Endothelial cell of umbilical vein (primary cell): ENCODE measurements at regions not wholly inside any gene's neighbourhood (a gene's known extent, or its start where the extent isn't known, plus 50 kb on each side); places are given as distances from the start of the nearest gene placed in this dataset.

Source experiments
- BruUV-seq: library from RNA; stranded (reverse); fragments of 400-500 nt; replicated peaks from 2 replicates; lab custom pipeline; 2021; lab: Mats Ljungman, UMichigan
- CTCF ChIA-PET: fragments of 300-600, 350-600 bp; sonication (Branson Sonifier 250); formaldehyde crosslinking; loops from one replicate; lab custom pipeline; 2021; ENCODE audit warnings: antibody characterized with exemption, inconsistent platforms; lab: Charles Lee
- POLR2A ChIA-PET: fragments of 300-600, 350-600 bp; sonication (Branson Sonifier 250); formaldehyde crosslinking; loops from one replicate; lab custom pipeline; 2021; ENCODE audit warnings: antibody characterized with exemption, inconsistent platforms; lab: Charles Lee
- DNase-seq: peaks from one replicate; pipeline ENCODE4 v3.0.0-alpha.2; 2011; ENCODE audit warnings: low read depth, low spot score
- FAIRE-seq: peaks from 2 replicates; lab custom pipeline; 2011; peaks lifted over from hg19 to GRCh38; lab: Jason Lieb, UNC
- H2AFZ ChIP-seq: 2 replicates; pipeline ENCODE4 v1.6.0; 2012; ENCODE audit warnings: low read depth, low read length, control low read depth, inconsistent platforms
- H3K27ac ChIP-seq: 2 replicates; pipeline ENCODE4 v1.5.1; 2011; ENCODE audit warnings: low read depth, mild to moderate bottlenecking, control low read depth, low read length, moderate library complexity; ENCODE audit not compliant: insufficient read depth
- H3K27me3 ChIP-seq, 2 experiments: 2 replicates each; pipeline versions ENCODE4 v1.6.0 to v1.6.1; 2011; ENCODE audit warnings: low read length in 2 of 2, mixed read lengths in 1 of 2; ENCODE audit not compliant: control insufficient read depth in 2 of 2, insufficient read depth in 2 of 2
- H3K36me3 ChIP-seq, 2 experiments: 2 replicates in 1 of 2; 3 replicates in 1 of 2; pipeline ENCODE4 v1.5.1; 2011; ENCODE audit warnings: low read length in 2 of 2, mild to moderate bottlenecking in 1 of 2, moderate library complexity in 1 of 2; ENCODE audit not compliant: control insufficient read depth in 2 of 2, insufficient read depth in 2 of 2; ENCODE audit errors: extremely low read depth in 1 of 2
- H3K4me1 ChIP-seq: 3 replicates; pipeline ENCODE4 v1.5.1; 2011; ENCODE audit warnings: mild to moderate bottlenecking, low read length; ENCODE audit not compliant: control insufficient read depth, insufficient read depth; ENCODE audit errors: extremely low read depth
- H3K4me2 ChIP-seq: 2 replicates; pipeline ENCODE4 v1.6.1; 2011; ENCODE audit warnings: low read length, control low read depth, mixed read lengths; ENCODE audit not compliant: insufficient read depth
- H3K4me3 ChIP-seq, 3 experiments: fragments of 200-600 bp in 1 of 3; sonication (generic), shearing (Covaris generic) in 1 of 3; replicated peaks in 1 of 3; 2 replicates each; pipeline ENCODE4 v1.5.1; 2011 to 2016; ENCODE audit warnings: control low read depth in 3 of 3, low read length in 3 of 3, mild to moderate bottlenecking in 2 of 3, inconsistent platforms in 1 of 3, low read depth in 1 of 3, moderate library complexity in 1 of 3; ENCODE audit not compliant: insufficient read depth in 1 of 3
- H3K79me2 ChIP-seq: 2 replicates; pipeline ENCODE4 v1.6.0; 2012; ENCODE audit warnings: low read length, inconsistent platforms; ENCODE audit not compliant: control insufficient read depth, insufficient read depth
- H3K9ac ChIP-seq: replicated peaks from 2 replicates; pipeline ENCODE3; 2011; ENCODE audit warnings: low read length, control low read depth; ENCODE audit not compliant: insufficient read depth; ENCODE audit errors: extremely low read depth
- H3K9me1 ChIP-seq: replicated peaks from 3 replicates; pipeline ENCODE4 v1.6.0; 2011; ENCODE audit warnings: mild to moderate bottlenecking, low read length; ENCODE audit not compliant: control insufficient read depth, insufficient read depth; ENCODE audit errors: extremely low read depth
- H3K9me3 ChIP-seq: replicated peaks from 2 replicates; pipeline ENCODE4 v1.5.1; 2012; ENCODE audit warnings: low read length, inconsistent platforms; ENCODE audit not compliant: control insufficient read depth, insufficient read depth
- H4K20me1 ChIP-seq: replicated peaks from 2 replicates; pipeline ENCODE3; 2011; ENCODE audit warnings: mild to moderate bottlenecking, low read length; ENCODE audit not compliant: control insufficient read depth, insufficient read depth; ENCODE audit errors: extremely low read depth
- CTCF ChIP-seq, 2 donors: IDR thresholded peaks; 1 replicate in 1 of 2; 2 replicates in 1 of 2; pipeline ENCODE4 v1.5.1; 2011; ENCODE audit warnings: low read length in 2 of 2, mild to moderate bottlenecking in 2 of 2, moderate library complexity in 2 of 2, control low read depth in 1 of 2, inconsistent platforms in 1 of 2, low read depth in 1 of 2; ENCODE audit not compliant: insufficient read depth in 1 of 2; ENCODE audit errors: extremely low read depth in 1 of 2
- EZH2 ChIP-seq: IDR thresholded peaks from 2 replicates; pipeline ENCODE4 v1.6.1; 2012; ENCODE audit warnings: borderline replicate concordance, low read depth, mild to moderate bottlenecking, moderate library complexity, low read length, inconsistent platforms; ENCODE audit not compliant: severe bottlenecking
- FOS ChIP-seq: IDR thresholded peaks from 2 replicates; pipeline ENCODE4 v1.6.1; 2011; ENCODE audit warnings: mild to moderate bottlenecking, low read length, moderate library complexity, borderline replicate concordance; ENCODE audit not compliant: insufficient read depth
- GATA2 ChIP-seq: IDR thresholded peaks from 2 replicates; pipeline ENCODE4 v1.7.0; 2011; ENCODE audit warnings: low read depth, mild to moderate bottlenecking, moderate library complexity, mixed read lengths, low read length; ENCODE audit not compliant: insufficient read length, insufficient read depth
- JUN ChIP-seq: IDR thresholded peaks from 2 replicates; pipeline ENCODE4 v1.6.1; 2011; ENCODE audit warnings: borderline replicate concordance, low read depth; ENCODE audit not compliant: insufficient read length, insufficient read depth
- MAX ChIP-seq: IDR thresholded peaks from 2 replicates; pipeline ENCODE4 v1.6.1; 2011; ENCODE audit not compliant: insufficient read depth, insufficient read length
- MYC ChIP-seq: IDR thresholded peaks from one replicate; pipeline ENCODE4 v1.6.1; 2011; ENCODE audit warnings: mild to moderate bottlenecking, low read depth, low read length
- POLR2A ChIP-seq: IDR thresholded peaks from 2 replicates; pipeline ENCODE4 v1.6.1; 2012; ENCODE audit warnings: low read depth, mild to moderate bottlenecking, control low read depth, low read length
- POLR2AphosphoS5 ChIP-seq: IDR thresholded peaks from 2 replicates; pipeline ENCODE4 v1.6.1; 2012; ENCODE audit warnings: low read depth, mild to moderate bottlenecking, control low read depth, low read length, moderate library complexity; ENCODE audit not compliant: insufficient read depth
- dilution Hi-C: fragments of 300-500 bp; cut with MboI; formaldehyde crosslinking; loops from one replicate; pipeline ENCODE4 v1.15.0; 2019; ENCODE audit warnings: low sequenced_read_pairs; ENCODE audit not compliant: extremely low pct_ligation_motif_present
- intact Hi-C: fragments of 100-400 bp; cut with micrococcal nuclease; formaldehyde crosslinking; loops from one replicate; pipeline ENCODE4 v1.10.0; 2022

GRCh38 chr5:82879089-82879488 lies 198.1 kb downstream of the TMEM167A start:
- H3K9me3 ChIP-seq: no peaks in the 10 kb centered on the region

More at GRCh38 chr5:82879089-82879488, 198.1 kb downstream of the TMEM167A start:
- H4K20me1 ChIP-seq: no peaks in the 10 kb centered on the region
- FAIRE-seq: no peak
- H3K4me2 ChIP-seq: no peak overlapping the region
- TF ChIP-seq MYC (no peak), POLR2A (no peak), EZH2 (no peak), GATA2 (no peak), MAX (no peak), POLR2AphosphoS5 (no peak), CTCF (IDR thresholded peaks at IDR 0.05; ENCODE audit: extremely low read depth in 1 of 2, insufficient read depth in 1 of 2, low read depth in 1 of 2, low read length in 2 of 2) (no peak), FOS (no peak), JUN (no peak)
- no peaks in the 10 kb centered on the region for H3K4me1 ChIP-seq
- ChIA-PET CTCF (interaction anchor here (1.2 kb wide), 1 partner anchor 17 kb away, joined by 3 read pairs; no protein-coding TSS in a partner anchor), POLR2A (no interaction called here)
- dilution Hi-C loops: no loop called here
- H2AFZ ChIP-seq: no peak overlapping the region
- no peak for DNase-seq
- H3K27ac ChIP-seq: no peak overlapping the region
- H3K9ac ChIP-seq: no peak overlapping the region
- H3K79me2 ChIP-seq: no peaks in the 10 kb centered on the region
- intact Hi-C loops: no loop called here
- no TSS peak for BruUV-seq
- no peaks in the 10 kb centered on the region for H3K36me3 ChIP-seq
- H3K27me3 ChIP-seq: no peaks in the 10 kb centered on the region
- no peak overlapping the region for H3K4me3 ChIP-seq
- H3K9me1 ChIP-seq: no peaks in the 10 kb centered on the region
